DND-41 (cell line): ENCODE measurements at regions not wholly inside any gene's neighbourhood (a gene's known extent, or its start where the extent isn't known, plus 50 kb on each side); places are given as distances from the start of the nearest gene placed in this dataset.

Experiments used
- ATAC-seq: fragments of 200-7000 bp; cut with Tn5 transposase; 3 replicates; pipeline ENCODE4 v1.9.1; 2021; ENCODE audit warnings: low read depth; ENCODE audit not compliant: insufficient read depth
- DNase-seq: peaks from one replicate; pipeline ENCODE4 v3.0.0-alpha.2; 2020
- H2AFZ ChIP-seq: 2 replicates; pipeline ENCODE4 v1.6.0; 2012; ENCODE audit warnings: low read depth, low read length
- H3K27ac ChIP-seq: 2 replicates; pipeline ENCODE4 v1.5.1; 2012; ENCODE audit warnings: low read length, inconsistent platforms
- H3K27me3 ChIP-seq: fragments of 200-600 bp; sonication (generic); 2 replicates; pipeline ENCODE4 v1.6.0; 2012; ENCODE audit warnings: low read length, mild to moderate bottlenecking, inconsistent platforms; ENCODE audit not compliant: insufficient read depth, poor library complexity
- H3K36me3 ChIP-seq: 2 replicates; pipeline ENCODE4 v1.5.1; 2012; ENCODE audit warnings: low read length, inconsistent platforms; ENCODE audit not compliant: insufficient read depth
- H3K4me1 ChIP-seq: 2 replicates; pipeline ENCODE4 v1.5.1; 2012; ENCODE audit warnings: mild to moderate bottlenecking, low read length; ENCODE audit not compliant: insufficient read depth
- H3K4me2 ChIP-seq: 2 replicates; pipeline ENCODE4 v1.6.0; 2012; ENCODE audit warnings: mild to moderate bottlenecking, moderate library complexity, low read length, inconsistent platforms; ENCODE audit not compliant: insufficient read depth
- H3K4me3 ChIP-seq, 2 experiments: fragments of 200-600 bp in 1 of 2; shearing (Covaris generic) in 1 of 2; 2 replicates each; pipeline ENCODE4 v1.5.1; 2012 to 2016; ENCODE audit warnings: inconsistent platforms in 2 of 2, low read length in 2 of 2, mild to moderate bottlenecking in 2 of 2, low read depth in 1 of 2, moderate library complexity in 1 of 2
- H3K79me2 ChIP-seq: 2 replicates; pipeline ENCODE4 v1.6.0; 2012; ENCODE audit warnings: low read length, inconsistent platforms; ENCODE audit not compliant: insufficient read depth
- H3K9ac ChIP-seq: 2 replicates; pipeline ENCODE4 v1.6.0; 2012; ENCODE audit warnings: low read depth, mild to moderate bottlenecking, inconsistent platforms, low read length, moderate library complexity
- H3K9me3 ChIP-seq: 2 replicates; pipeline ENCODE4 v1.5.1; 2012; ENCODE audit warnings: low read length, moderate library complexity, mild to moderate bottlenecking, inconsistent platforms; ENCODE audit not compliant: insufficient read depth, severe bottlenecking
- H4K20me1 ChIP-seq: 2 replicates; pipeline ENCODE4 v1.6.0; 2012; ENCODE audit warnings: low read length; ENCODE audit not compliant: insufficient read depth
- EZH2 ChIP-seq: IDR thresholded peaks from 3 replicates; pipeline ENCODE4 v1.6.1; 2012; ENCODE audit warnings: borderline replicate concordance, low read depth, mild to moderate bottlenecking, moderate library complexity, low read length, inconsistent platforms; ENCODE audit not compliant: severe bottlenecking
- TF ChIP-seq, protein P1 (sequence below): IDR thresholded peaks from 2 replicates; pipeline ENCODE4 v1.5.1; 2012; ENCODE audit warnings: borderline replicate concordance, low read length, moderate library complexity, mild to moderate bottlenecking; ENCODE audit not compliant: poor library complexity, severe bottlenecking; ENCODE audit errors: extremely low read depth

DNA sequence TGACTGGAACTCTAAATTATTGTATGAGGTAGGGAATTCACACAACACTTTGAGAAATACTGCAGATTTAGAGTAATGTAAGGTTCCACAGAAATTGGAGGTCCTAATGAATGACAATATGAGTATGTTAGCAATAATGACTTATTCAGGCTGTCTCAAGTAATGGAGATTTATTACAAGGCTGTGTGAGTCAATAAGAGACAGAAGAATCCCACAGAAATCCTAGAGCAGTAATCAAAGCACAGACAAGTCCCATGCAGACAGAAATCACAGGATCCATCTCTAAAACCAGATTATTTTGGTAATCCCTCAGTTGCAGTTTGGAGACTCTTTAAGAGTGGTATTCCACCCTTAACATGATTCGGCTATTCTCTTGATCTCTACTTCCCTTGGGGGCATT is 83.6 kb downstream of the FAM161A start:
- no peaks in the 10 kb centered on the region for H3K4me1 ChIP-seq
- no peak for ATAC-seq
- H3K27ac ChIP-seq: no peak overlapping the region
- H3K4me2 ChIP-seq: no peak overlapping the region
- H3K36me3 ChIP-seq: no peaks in the 10 kb centered on the region
- no peaks in the 10 kb centered on the region for H3K27me3 ChIP-seq
- TF ChIP-seq EZH2: no peak
- H4K20me1 ChIP-seq: no peaks in the 10 kb centered on the region
- no peaks in the 10 kb centered on the region for H3K9me3 ChIP-seq
- H3K4me3 ChIP-seq: no peak overlapping the region
- H3K79me2 ChIP-seq: no peaks in the 10 kb centered on the region
- no peak for DNase-seq
- H3K9ac ChIP-seq: no peak overlapping the region
- H2AFZ ChIP-seq: no peak overlapping the region

DNA sequence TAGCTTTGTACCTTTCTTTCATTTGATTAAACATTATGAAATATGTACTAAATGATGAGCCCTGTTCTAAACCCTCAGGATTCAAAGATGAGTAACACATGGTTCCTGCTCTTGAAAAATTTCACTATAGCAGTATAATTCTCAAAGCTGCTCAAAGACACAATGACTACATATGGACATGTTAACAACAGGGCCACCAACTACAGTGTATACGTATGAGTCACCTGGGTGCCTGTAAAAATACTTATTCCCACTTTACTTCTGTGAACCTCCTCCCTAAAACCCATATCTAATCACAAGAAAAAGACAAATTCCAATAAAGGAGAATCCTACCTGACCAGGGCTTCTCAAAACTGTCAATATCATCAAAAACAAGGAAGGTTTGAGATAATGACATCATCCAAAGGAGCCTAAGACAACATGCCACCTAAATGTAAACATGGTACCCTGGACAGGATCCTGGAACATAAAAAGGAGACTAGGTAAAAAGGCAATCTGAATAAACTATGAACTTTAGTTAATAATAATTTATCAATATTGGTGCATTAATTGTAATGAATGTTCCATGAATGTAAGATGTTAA is 84.7 kb downstream of the FAM161A start:
- no peak for DNase-seq
- H3K4me2 ChIP-seq: no peak overlapping the region

GRCh38 chr2:61764035-61764800 is 89.6 kb downstream of the FAM161A start:
- H3K9me3 ChIP-seq: no peaks in the 10 kb centered on the region
- H2AFZ ChIP-seq: peak overlapping the region; percentile 96
- H3K36me3 ChIP-seq: no peaks in the 10 kb centered on the region
- H3K9ac ChIP-seq: peak overlapping the region; percentile 61
- peak overlapping the region; percentile 44 to 73; a peak in 3 of 4 replicates for H3K4me3 ChIP-seq
- peaks cover 15% of the 10 kb centered on the region for H3K4me1 ChIP-seq
- no peaks in the 10 kb centered on the region for H4K20me1 ChIP-seq
- peak overlapping the region; percentile 78 for H3K27ac ChIP-seq
- H3K79me2 ChIP-seq: no peaks in the 10 kb centered on the region
- peak overlapping the region; percentile 76 for H3K4me2 ChIP-seq
- ATAC-seq: peak; percentile 98
- TF ChIP-seq, protein P1, sequence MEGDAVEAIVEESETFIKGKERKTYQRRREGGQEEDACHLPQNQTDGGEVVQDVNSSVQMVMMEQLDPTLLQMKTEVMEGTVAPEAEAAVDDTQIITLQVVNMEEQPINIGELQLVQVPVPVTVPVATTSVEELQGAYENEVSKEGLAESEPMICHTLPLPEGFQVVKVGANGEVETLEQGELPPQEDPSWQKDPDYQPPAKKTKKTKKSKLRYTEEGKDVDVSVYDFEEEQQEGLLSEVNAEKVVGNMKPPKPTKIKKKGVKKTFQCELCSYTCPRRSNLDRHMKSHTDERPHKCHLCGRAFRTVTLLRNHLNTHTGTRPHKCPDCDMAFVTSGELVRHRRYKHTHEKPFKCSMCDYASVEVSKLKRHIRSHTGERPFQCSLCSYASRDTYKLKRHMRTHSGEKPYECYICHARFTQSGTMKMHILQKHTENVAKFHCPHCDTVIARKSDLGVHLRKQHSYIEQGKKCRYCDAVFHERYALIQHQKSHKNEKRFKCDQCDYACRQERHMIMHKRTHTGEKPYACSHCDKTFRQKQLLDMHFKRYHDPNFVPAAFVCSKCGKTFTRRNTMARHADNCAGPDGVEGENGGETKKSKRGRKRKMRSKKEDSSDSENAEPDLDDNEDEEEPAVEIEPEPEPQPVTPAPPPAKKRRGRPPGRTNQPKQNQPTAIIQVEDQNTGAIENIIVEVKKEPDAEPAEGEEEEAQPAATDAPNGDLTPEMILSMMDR: no peak
- no peak for TF ChIP-seq EZH2
- peak; percentile 91 for DNase-seq
- H3K27me3 ChIP-seq: no peaks in the 10 kb centered on the region

More for the DNA sequence above, 84.7 kb downstream of the FAM161A start:
- no peaks in the 10 kb centered on the region for H3K36me3 ChIP-seq
- TF ChIP-seq EZH2: no peak
- TF ChIP-seq, protein P1: no peak
- no peaks in the 10 kb centered on the region for H4K20me1 ChIP-seq
- H3K9ac ChIP-seq: no peak overlapping the region
- no peak overlapping the region for H3K27ac ChIP-seq
- H3K27me3 ChIP-seq: no peaks in the 10 kb centered on the region
- ATAC-seq: no peak
- no peaks in the 10 kb centered on the region for H3K9me3 ChIP-seq
- no peak overlapping the region for H3K4me3 ChIP-seq
- H2AFZ ChIP-seq: no peak overlapping the region
- no peaks in the 10 kb centered on the region for H3K79me2 ChIP-seq
- peaks cover 8% of the 10 kb centered on the region for H3K4me1 ChIP-seq

DNA sequence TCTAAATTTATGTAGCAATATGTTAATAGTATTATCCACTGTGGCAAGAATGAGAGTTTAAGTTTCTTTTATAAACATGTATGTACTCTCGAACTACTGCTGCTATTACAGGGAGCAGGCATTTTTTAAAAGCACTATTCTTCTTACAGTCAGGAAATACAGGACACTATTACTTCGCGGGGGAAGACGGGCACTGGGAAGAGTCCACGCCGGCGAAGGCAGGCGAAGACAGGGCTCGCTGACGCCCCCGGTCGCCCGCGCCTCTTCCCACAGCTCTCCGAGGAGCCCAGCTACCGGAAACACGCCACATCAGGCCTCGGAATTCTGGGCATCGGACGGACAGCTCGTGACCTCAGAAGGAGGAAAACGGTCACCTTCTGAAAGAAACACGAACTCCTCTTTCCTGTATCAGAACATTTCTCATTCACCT is 90.2 kb downstream of the FAM161A start:
- Histone ChIP-seq H4K20me1 (no peaks in the 10 kb centered on the region), H3K79me2 (no peaks in the 10 kb centered on the region), H3K4me1 (peaks cover 15% of the 10 kb centered on the region), H3K4me3 (peak overlapping the region; percentile 44 to 73; a peak in 3 of 4 replicates), H3K4me2 (peak overlapping the region; percentile 76), H2AFZ (peak overlapping the region; percentile 96), H3K27me3 (no peaks in the 10 kb centered on the region), H3K27ac (peak overlapping the region; percentile 78), H3K36me3 (no peaks in the 10 kb centered on the region), H3K9ac (peak overlapping the region; percentile 61), H3K9me3 (no peaks in the 10 kb centered on the region)
- TF ChIP-seq EZH2: no peak
- TF ChIP-seq, protein P1: peak; percentile 9
- DNase-seq: no peak
- 0 out of 3 replicates have a peak, but pooled peaks have one; percentile 13 for ATAC-seq
